ENCODE measurements at regions not wholly inside any gene's neighbourhood (a gene's known extent, or its start where the extent isn't known, plus 50 kb on each side); places are given as distances from the start of the nearest gene placed in this dataset.

GRCh38 chr4:4735136-4735750 lies 124.2 kb upstream of the MSX1 start:
- no peak for DNase-seq

- DNase-seq: no peak
Measured at GRCh38 chr4:4734425-4734824, 125.0 kb upstream of the MSX1 start.

GRCh38 chr4:4733663-4734062 lies 125.8 kb upstream of the MSX1 start:
- DNase-seq: no peak

- no peak for DNase-seq
Measured at GRCh38 chr4:4730249-4730648, 129.2 kb upstream of the MSX1 start.

GRCh38 chr4:4729206-4729605 lies 130.3 kb upstream of the MSX1 start:
- DNase-seq: no peak

GRCh38 chr4:4727536-4727935 lies 131.9 kb upstream of the MSX1 start:
- no peak for DNase-seq

- DNase-seq: no peak
Measured at GRCh38 chr4:4726051-4726450, 133.4 kb upstream of the MSX1 start.

- no peak for DNase-seq
Measured at GRCh38 chr4:4724321-4724720, 135.1 kb upstream of the MSX1 start.

- no peak for DNase-seq
Measured at GRCh38 chr4:4721636-4722035, 137.8 kb upstream of the MSX1 start.

GRCh38 chr4:4720646-4721045 lies 138.8 kb upstream of the MSX1 start:
- DNase-seq: no peak

- DNase-seq: no peak
Measured at GRCh38 chr4:4719436-4719835, 140.0 kb upstream of the MSX1 start.

GRCh38 chr4:4717692-4718091 lies 141.8 kb upstream of the MSX1 start:
- DNase-seq: no peak

- DNase-seq: no peak
Measured at GRCh38 chr4:4714331-4714730, 145.1 kb upstream of the MSX1 start.

GRCh38 chr4:4712800-4713528 lies 146.5 kb upstream of the MSX1 start:
- DNase-seq: no peak

GRCh38 chr4:4711902-4712301 lies 147.6 kb upstream of the MSX1 start:
- DNase-seq: no peak

GRCh38 chr4:4709736-4710135 lies 149.7 kb upstream of the MSX1 start:
- DNase-seq: no peak

GRCh38 chr4:4704267-4704666 lies 155.2 kb upstream of the MSX1 start:
- no peak for DNase-seq

GRCh38 chr4:4697584-4697983 lies 155.7 kb upstream of the STX18 start:
- DNase-seq: no peak

- peak; percentile 89 for DNase-seq
Measured at GRCh38 chr4:4696530-4696929, 154.7 kb upstream of the STX18 start.

- DNase-seq: no peak
Measured at GRCh38 chr4:4695497-4695896, 153.6 kb upstream of the STX18 start.

GRCh38 chr4:4694827-4695226 lies 153.0 kb upstream of the STX18 start:
- no peak for DNase-seq

- peak; percentile 74 for DNase-seq
Measured at GRCh38 chr4:4694296-4694772, 152.5 kb upstream of the STX18 start.

GRCh38 chr4:4693755-4694295 lies 152.0 kb upstream of the STX18 start:
- DNase-seq: no peak

GRCh38 chr4:4693258-4693657 lies 151.4 kb upstream of the STX18 start:
- DNase-seq: no peak
